Psoas muscle (tissue), 7 donors: ENCODE measurements at regions not wholly inside any gene's neighbourhood (a gene's known extent, or its start where the extent isn't known, plus 50 kb on each side); places are given as distances from the start of the nearest gene placed in this dataset.

ENCODE experiments used
- ATAC-seq, 4 donors: fragments of 200-7000 bp; cut with Tn5 transposase; one replicate each; pipeline ENCODE4 v1.9.1; 2020; ENCODE audit warnings: moderate library complexity in 3 of 4, mild to moderate bottlenecking in 2 of 4
- DNase-seq, 2 donors: peaks; one replicate each; pipeline ENCODE4 v3.0.0-alpha.2; 2020
- H3K27ac ChIP-seq: fragments of 200-600 bp; one replicate; pipeline ENCODE4 v1.8.0; 2022
- H3K27me3 ChIP-seq, 3 donors: fragments of 200-600 bp in 1 of 3; one replicate each; pipeline versions ENCODE4 v1.6.1 to v1.8.0; 2013 to 2022; ENCODE audit warnings: low read length in 2 of 3, mild to moderate bottlenecking in 2 of 3, moderate library complexity in 1 of 3; ENCODE audit not compliant: insufficient read depth in 3 of 3
- H3K36me3 ChIP-seq, 2 donors: fragments of 200-600 bp in 1 of 2; one replicate each; pipeline versions ENCODE4 v1.6.1 to v1.8.0; 2013 to 2022; ENCODE audit warnings: low read depth in 1 of 2, mild to moderate bottlenecking in 1 of 2, moderate library complexity in 1 of 2; ENCODE audit not compliant: insufficient read depth in 1 of 2
- H3K4me1 ChIP-seq: fragments of 200-600 bp; one replicate; pipeline ENCODE4 v1.8.0; 2022
- H3K4me3 ChIP-seq: fragments of 200-600 bp; one replicate; pipeline ENCODE4 v1.8.0; 2022; ENCODE audit warnings: mild to moderate bottlenecking
- H3K9me3 ChIP-seq: fragments of 200-600 bp; one replicate; pipeline ENCODE4 v1.8.0; 2022
- CTCF ChIP-seq: fragments of 200-600 bp; IDR thresholded peaks from one replicate; pipeline ENCODE4 v1.8.0; 2022; ENCODE audit warnings: antibody characterized with exemption
- WGBS, 3 donors: extraction: QIAGEN DNeasy Blood & Tissue Kit; methylation state at CpG; one replicate each; pipeline versions ENCODE4 v1.1.6 to v1.1.7; 2013; 5-methylcytosine and 5-hydroxymethylcytosine counted together
- intact Hi-C, 2 donors: fragments of 100-400 bp; cut with DNase I; formaldehyde crosslinking; loops; one replicate each; pipeline versions ENCODE4 v1.11.0 to v1.14.2; 2022
- donor health status: healthy with polysubstance abuse.
- donor health status: DM: no; HTN: no; CAD: no; lungs with moderate emphysema.
- donor health status: Bipolar disorder and iron deficiency.
- donor health status: healthy.
- donor health status: DM: yes; HTN: yes; CAD: no.
- donor health status: DM: no; HTN: no; CAD: no.
- donor health status: DM: yes; HTN: yes; CAD: no.

- ATAC-seq: no peak
- Histone ChIP-seq H3K9me3 (no peaks in the 10 kb centered on the region), H3K4me1 (peaks cover 5% of the 10 kb centered on the region), H3K27me3 (no peaks in the 10 kb centered on the region), H3K27ac (no peak overlapping the region), H3K4me3 (no peak overlapping the region), H3K36me3 (no peaks in the 10 kb centered on the region)
- WGBS, 3 donors: 82 to 92% (median 86%) methylated on average over 1 of the region's 1 CpG
- intact Hi-C loops: no loop called here
- TF ChIP-seq CTCF: no peak
- no peak for DNase-seq
Observed at GRCh38 chr6:20310185-20310584, 91.5 kb upstream of the E2F3 start.

- H3K9me3 ChIP-seq: no peaks in the 10 kb centered on the region
- no peak overlapping the region for H3K27ac ChIP-seq
- H3K27me3 ChIP-seq: no peaks in the 10 kb centered on the region
- ATAC-seq: peak in 1 of 4 donors; percentile 63
- WGBS, 3 donors: 50 to 69% (median 56%) methylated on average over 5 of the region's 5 CpGs
- no peaks in the 10 kb centered on the region for H3K36me3 ChIP-seq
- no peak for DNase-seq
- TF ChIP-seq CTCF: no peak
- peaks cover 5% of the 10 kb centered on the region for H3K4me1 ChIP-seq
- H3K4me3 ChIP-seq: no peak overlapping the region
- intact Hi-C loops: no loop called here
Observed at GRCh38 chr6:20312606-20313005, 89.1 kb upstream of the E2F3 start.

DNA sequence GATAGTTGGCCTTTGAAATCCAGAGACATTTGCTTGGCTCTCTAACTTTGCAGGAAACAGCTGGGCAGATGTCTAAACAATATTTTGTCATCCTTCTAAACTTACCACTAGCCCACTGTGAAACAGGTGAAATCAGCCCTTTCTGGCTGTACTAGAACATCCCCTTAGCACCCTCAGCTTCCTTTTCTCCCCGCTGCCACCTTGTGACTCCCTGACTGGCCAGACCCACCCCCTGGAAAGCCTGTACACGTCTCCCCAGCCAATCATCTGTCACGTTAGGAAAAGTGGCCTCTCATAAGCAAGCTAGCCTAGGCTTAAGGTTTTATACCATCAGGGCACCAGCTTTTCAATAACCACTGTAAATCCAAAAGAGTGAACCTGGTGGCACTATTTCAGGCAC is 88.6 kb upstream of the E2F3 start:
- Histone ChIP-seq H3K27me3 (no peaks in the 10 kb centered on the region), H3K9me3 (no peaks in the 10 kb centered on the region), H3K27ac (no peak overlapping the region), H3K4me1 (peaks cover 5% of the 10 kb centered on the region), H3K4me3 (no peak overlapping the region), H3K36me3 (no peaks in the 10 kb centered on the region)
- ATAC-seq: peak in 1 of 4 donors; percentile 21
- 34 to 53% (median 38%) methylated on average over 3 of the region's 3 CpGs for WGBS, 3 donors
- intact Hi-C loops: no loop called here
- TF ChIP-seq CTCF: no peak
- no peak for DNase-seq

DNA sequence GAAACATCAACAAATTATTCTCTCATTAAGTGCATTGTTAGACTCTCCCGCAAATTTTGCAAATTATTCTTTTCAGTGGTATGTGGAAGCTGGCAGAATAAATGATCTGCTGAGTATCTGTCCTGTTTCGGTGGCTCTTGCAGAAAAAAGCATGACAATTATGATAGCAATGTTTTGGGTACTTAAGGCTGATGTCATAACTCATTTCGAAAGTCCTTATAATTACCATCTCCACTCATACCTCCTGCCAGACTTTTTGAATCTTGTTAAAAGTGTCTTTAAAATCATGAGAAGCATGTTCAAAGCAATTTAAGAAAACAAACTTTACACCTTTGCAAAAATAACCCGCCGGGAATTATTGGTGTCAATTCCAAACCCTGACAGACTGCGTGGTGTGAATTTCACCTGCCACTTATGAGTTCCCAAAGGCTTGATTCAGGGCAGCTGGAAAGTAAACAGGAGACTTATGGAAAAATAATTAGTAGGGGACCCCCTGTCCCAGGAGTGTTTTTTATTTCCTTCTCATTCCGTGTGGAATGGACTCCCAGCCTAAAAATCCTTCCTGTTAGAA is 87.6 kb upstream of the E2F3 start:
- Histone ChIP-seq H3K4me3 (no peak overlapping the region), H3K27me3 (no peaks in the 10 kb centered on the region), H3K9me3 (no peaks in the 10 kb centered on the region), H3K27ac (no peak overlapping the region), H3K36me3 (no peaks in the 10 kb centered on the region), H3K4me1 (peaks cover 5% of the 10 kb centered on the region)
- DNase-seq (no peak), ATAC-seq (no peak)
- 19 to 25% (median 20%) methylated on average over 7 of the region's 7 CpGs for WGBS, 3 donors
- no peak for TF ChIP-seq CTCF
- intact Hi-C loops: no loop called here
